ENCODE measurements at regions not wholly inside any gene's neighbourhood (a gene's known extent, or its start where the extent isn't known, plus 50 kb on each side); places are given as distances from the start of the nearest gene placed in this dataset.
A peak's percentile ranks its signal among the peaks of the same experiment; 100 is the strongest.

DNA sequence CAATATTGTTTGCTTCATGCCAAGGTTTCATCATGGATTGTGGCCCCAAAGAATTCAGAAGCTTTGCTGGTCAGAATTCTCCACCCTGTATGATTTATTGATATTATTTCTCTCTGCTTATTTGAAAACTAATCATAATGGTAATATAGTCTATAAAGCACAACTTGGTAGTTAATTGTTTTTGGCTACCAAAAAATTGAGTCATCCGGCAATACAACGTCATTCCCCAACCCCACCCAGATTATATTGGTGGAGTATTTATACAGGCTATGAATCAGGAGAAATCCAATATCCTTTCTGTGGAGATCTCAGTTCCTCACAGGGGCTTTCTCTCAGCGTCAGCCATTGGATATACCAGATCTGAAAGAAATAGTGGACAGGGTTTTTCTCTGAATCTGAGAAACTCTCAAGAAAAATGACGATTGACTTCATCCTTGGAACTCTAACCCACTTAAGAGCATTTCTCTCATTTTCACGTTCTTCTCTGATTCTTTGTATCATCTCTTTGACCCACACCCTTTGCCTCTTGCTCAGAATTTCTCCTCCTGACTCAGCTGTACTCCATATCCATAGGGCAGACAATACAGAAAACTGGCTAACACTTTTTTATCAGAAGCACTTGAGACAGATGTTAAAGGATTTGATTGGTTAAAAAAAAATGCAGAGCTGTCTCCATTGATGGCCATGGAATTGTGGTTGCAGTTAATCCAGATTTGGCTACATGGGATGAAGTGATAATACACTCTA lies 1055.8 kb upstream of the CADM2 start:
- DNase-seq = no peak

DNA sequence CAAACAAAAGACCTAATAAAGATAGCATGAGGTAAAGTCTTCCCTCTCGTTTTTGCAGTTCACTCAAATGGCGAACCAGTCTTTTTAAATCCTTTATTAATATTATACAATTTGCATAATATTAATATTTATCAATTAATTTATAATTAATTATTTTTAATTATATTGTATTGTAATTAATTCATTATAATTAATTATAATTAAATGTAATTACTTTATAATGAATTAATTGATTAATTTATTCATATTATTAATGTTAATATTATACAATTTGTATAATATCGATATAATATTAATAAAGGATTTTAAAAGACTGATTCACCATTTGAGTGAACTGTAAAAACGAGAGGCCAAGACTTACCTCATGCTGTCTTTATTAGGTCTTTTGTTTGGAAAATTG lies 1045.4 kb upstream of the CADM2 start:
- DNase-seq = no peak

DNA sequence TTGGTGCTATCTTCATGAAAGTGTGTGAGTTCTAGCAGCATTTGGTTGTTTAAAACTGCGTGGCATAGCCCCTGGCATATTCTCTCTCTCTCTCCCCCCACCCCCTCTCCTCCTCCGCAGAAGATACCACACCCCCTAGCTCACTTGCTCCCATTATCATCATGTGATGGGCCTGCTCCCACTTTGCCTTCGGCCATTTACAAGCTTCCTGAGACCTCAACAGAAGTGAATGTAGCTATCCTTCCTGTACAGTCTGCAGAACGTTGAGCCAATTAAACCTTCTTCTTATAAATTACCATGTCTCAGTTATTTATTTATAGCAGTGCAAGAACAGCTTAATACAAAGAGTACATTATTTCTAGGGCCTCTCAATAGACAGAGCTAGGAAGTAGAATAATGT lies 1032.5 kb upstream of the CADM2 start:
- DNase-seq = no peak

DNA sequence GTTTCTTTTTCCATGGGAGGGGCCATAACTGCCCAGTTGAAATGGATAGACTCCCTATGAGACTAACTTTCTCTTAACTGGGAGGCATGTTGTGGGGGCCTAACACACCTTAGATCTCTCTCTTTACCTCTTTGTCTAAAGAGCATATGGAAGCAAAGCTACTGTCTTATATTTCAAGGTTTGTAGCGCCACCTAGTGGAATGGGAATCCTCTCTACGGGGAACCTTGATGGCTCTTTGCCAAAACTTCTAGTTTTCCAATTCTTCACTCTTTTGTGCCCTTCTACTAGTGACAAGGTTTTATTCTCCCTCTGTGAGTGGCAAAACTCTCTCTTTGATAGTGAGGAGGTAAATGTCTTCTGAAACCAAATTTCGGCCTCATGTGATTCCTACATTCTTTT lies 1030.4 kb upstream of the CADM2 start:
- no peak for DNase-seq

DNA sequence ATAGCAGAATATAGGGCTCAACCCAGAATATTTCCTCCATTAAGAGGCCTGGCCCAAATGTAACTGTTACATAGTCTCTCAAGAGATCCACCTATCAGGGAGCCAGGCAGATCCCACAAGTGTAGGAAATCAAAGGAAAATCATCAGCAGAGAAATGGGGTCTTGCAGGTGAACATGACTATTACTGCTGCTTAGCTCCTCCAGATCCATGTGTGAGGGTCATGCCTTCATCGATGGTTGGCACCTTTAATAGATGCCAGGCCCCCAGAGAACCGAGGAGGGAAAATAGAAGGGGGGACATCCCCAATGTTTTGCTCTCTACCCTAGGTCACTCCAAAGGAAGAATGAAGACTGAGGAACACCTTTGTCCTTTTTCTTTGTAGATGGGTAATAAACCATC lies 1029.9 kb upstream of the CADM2 start:
- DNase-seq = no peak

DNA sequence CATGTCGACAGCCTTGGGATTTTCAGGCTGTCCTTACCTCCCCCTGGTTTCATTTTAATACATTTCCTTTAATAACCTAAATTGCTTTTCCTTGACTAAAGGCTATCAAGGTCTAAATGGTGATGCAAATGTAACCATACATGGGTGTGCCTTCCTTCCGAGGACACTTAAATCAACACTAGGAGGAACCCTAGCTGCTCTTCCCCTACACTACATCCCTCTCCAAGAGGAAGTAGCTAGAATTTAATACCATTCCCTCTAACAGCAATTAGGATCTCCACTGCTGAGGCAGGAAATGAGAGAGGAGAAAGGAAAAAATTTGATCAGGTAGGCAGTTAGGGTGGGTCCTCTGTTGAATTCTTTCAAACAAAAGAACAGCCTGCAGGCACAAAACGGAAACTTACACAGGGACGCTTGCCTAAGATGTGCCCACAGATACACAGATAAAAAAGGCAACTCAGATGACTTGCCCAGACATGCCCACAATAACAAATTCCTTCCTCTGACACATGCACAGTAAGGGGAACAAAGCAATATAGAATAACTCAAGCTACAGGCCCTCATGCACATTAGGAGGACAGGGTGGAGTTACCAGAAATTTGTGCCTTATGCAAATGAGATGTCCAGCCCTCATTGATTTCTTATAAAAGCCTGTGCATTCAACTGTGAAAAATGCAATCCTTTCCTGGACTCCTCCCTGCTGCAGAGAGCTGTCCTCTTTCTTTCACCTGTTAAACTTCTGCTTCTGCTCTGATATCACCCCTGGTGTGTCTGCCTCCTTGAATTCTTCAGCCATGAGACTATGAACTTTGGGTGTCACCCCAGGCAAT lies 1024.4 kb upstream of the CADM2 start:
- DNase-seq = no peak

DNA sequence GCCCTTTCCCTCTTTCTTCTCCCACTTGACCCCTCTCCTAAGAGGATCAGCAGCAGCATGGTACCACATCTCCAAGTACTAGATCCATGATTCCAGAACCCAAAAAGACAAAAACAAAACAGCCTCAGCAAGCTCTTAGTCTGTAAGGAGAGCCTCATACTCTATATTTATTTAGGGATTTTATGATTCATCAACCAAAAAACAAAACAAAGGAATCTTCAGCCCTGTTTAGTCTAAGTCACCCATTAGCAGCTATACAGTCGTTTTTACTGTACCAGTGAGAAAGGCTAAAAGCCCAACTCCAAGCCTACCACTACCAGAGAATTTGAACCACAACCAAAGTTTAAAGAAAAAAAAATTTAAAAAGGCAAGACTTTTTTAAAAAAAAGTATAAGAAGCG lies 1020.3 kb upstream of the CADM2 start:
- DNase-seq = no peak

DNA sequence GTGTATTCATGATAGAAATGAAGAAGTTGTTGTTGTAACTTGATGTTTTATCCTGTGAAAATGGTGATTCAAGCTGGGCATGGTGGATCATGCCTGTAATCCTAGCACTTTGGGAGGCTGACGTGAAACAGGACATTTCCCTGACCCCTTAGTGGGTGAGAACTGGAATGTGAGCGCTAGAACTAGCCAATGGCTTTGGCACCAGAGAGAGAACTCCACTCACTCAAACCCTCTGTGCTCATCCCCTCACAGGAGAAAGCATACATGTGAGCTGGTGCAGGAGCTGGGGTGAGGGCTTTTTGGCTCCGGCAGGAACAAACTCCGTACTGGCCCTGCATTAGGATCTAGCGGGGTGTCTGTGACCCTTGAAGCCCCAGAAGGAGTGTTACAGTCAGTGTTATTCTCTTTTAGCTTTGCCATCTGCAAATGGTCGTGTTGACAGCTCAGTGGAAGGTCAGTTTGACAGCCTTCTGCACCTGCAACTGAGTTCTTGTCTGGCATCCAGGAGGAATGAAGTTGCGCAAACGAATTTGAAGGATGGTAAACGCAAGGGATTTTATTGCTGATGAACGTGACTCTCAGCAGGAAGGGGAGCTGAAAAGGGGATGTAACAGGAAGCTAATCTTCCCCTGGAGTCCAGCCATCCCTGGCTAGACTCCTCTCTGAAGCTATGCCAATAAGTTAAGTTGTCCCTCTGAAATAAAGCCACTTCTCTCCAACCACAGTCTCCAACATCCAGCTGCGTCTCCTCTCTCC lies 1016.6 kb upstream of the CADM2 start:
- DNase-seq = no peak

DNA sequence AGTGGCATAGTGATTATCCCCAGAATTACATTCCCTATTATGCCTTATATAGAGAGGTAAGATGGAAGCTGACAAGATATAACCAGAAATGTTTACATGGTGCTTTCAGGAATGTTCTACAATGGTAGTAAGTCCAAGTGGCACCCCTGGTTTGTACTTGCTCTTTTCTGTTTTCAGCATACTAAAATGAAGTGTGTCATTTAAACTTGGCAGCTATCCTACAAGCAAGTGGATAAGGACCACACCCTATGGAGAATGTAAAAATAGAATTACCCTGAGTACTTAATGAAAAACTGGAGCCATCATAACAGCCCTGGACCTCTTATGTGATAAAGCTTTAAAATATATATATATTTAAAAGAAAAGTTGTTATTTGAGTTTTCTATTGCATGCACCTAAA lies 1012.7 kb upstream of the CADM2 start:
- no peak for DNase-seq

DNA sequence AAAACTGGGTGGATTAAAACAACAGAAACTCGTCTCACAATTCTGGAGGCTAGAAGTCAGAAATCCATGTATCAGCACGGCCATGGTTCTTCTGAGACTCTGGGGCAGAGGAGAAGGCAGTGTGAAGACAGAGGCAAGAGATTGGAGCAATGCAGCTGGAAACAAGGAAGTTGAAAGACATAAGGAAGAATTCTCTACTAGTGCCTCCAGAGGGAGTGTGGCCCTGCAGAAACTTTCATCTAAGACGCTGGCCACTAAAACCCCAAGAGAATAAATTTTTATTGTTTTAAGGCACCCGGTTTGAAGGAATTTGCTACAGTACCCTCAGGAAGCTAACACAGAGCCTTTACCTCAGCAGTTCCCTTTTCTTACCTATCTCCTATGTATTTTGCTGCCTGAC lies 1012.2 kb upstream of the CADM2 start:
- DNase-seq = no peak

DNA sequence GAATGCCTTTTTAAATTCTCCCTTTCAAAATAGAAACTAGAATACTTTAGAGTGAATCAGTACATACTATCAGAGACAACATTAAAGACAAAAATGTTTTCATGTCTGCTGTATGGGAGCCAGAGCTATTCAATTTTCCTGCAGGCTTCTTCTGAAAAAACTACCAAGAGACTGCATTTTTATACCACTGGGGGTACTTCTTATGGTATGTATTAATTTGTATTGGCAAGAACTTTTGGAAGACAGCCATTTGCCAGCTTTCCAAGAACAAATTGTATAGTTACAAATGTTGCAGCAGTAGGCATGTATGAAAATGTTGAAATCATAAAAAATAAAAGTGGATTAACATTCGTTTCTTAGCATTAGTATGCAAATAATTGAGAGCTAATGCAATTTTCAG lies 1010.0 kb upstream of the CADM2 start:
- no peak for DNase-seq

DNA sequence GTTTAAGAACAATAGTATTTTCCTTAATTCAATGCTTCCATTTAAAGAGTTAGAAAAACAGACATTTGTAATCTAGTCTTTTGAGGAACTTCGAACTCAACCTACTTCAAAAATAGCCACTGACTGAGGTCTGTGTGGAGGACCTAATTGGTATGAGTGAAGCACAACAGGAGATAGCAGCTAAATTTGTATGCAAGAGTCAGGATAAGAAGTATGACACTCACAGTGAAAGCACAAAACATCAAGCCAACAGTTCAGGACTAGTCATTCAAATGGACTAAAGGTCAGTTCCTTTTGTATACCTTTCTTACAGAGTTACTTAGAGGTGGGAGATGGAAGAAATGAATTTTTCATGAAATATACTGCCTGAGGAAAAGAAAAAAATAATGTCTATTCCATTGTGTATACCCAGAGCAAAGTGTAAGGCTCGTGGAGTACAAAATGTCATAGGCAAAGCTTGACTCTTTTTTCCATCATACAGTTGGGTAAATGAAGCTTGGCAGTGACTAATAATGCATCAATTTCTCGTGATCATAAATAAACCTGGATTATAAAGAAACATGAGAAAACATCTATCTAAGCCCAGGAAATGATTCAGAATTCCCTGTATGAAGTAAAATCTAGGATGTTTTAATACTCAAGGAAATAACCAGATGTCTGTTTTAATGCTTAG lies 1005.2 kb upstream of the CADM2 start:
- DNase-seq = no peak

DNA sequence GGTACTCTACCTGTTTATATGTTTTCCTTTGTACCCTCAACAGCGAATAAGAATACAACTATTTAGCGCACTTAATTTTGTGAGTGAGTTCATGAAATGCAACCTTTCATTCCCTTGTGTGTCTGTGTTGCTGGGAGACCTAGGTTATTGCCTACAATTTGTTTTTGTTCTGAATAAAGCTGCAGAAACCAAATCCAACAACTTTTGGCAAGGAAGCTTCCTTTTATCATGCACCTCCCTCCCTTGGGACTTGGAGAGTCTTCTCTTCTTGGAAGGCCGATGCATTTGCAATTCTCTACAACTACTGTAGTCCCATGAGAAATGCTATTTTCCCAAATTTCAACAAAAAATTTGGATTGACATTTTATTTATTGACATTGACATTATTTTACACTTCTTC lies 1002.4 kb upstream of the CADM2 start:
- no peak for DNase-seq

DNA sequence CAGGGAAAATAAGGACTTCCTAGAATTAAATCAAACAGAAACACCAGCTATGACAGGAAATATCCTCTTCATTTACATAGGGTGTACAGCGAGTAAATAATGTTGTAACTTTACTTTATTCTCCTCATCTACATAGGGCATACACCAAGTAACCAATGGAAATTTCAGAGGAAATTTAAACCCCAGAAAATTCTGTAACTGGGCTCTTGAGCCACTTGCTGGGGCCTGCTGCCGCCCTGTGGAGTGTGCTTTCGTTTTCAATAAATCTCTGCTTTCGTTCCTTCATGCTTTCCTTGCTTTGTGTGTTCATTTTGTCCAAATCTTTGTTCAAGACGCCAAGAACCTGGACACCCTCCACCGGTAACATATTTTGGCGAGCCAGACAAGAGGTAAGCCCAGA lies 990.4 kb upstream of the CADM2 start:
- no peak for DNase-seq

DNA sequence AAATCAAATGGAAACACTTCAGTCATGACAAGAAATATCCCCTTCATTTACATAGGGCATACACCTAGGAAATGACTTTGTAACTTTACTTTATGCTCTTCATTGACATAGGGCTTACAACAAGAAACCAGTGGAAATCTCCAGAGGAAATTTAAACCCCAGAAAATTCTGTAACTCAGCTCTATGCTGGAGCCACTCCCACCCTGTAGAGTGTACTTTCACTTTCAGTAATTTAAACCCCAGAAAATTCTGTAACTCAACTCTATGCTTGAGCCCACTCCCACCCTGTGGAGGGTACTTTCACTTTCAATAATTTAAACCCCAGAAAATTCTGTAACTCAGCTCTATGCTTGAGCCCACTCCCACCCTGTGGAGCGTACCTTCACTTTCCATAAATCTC lies 987.1 kb upstream of the CADM2 start:
- DNase-seq = no peak

DNA sequence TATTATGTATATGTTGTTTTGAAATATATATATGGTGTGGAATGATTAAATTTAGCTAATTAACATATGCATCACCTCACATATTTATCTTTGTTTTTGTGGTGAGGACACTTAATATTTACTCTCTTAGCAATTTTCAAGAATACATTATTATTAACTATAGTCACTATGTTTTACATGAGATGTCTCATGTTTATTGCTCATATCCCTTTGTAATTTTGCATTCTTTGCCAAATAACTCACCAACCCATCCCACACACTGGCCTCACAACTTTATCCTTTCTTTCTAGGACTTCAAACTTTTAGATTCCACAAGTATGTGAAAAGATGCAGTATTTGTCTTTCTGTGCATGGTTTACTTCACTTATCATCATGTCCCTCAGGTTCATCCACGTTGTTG lies 950.2 kb upstream of the CADM2 start:
- DNase-seq = no peak

DNA sequence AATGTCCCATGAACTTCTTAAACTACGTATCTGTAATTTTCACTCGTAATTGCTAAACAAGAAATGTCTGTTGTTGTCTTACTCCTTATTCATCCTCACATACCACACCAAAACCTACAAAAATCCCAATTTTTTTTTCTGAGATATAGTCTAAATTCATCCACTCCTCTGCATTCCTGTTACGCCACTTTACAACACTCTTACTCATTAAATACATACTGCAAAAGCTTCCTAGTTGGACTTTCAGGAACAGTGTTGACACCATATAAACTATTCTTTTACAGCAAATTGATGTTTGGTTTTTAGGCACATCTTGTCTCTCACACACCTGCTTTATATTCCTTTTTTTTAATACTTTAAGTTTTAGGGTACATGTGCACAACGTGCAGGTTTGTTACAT lies 934.9 kb upstream of the CADM2 start:
- no peak for DNase-seq

DNA sequence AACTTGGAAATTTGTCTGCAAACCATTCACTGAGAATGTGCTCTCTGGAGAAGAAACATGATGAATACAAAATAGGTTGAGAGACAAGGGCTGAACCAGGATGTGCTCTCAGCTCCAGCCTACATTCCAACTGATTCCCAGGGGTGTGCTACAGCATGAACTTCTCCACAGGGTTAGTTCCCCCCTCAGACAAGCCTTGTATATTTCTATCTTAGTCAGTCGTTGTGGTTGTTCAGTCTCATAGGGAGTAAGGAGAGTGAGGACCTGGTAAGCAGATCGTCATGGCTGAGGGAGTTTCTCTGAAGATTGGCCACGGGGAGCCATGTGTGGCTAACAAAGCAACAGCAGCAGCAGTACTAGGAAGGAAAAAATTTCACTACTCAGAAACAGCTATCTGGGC lies 919.7 kb upstream of the CADM2 start:
- DNase-seq = no peak

DNA sequence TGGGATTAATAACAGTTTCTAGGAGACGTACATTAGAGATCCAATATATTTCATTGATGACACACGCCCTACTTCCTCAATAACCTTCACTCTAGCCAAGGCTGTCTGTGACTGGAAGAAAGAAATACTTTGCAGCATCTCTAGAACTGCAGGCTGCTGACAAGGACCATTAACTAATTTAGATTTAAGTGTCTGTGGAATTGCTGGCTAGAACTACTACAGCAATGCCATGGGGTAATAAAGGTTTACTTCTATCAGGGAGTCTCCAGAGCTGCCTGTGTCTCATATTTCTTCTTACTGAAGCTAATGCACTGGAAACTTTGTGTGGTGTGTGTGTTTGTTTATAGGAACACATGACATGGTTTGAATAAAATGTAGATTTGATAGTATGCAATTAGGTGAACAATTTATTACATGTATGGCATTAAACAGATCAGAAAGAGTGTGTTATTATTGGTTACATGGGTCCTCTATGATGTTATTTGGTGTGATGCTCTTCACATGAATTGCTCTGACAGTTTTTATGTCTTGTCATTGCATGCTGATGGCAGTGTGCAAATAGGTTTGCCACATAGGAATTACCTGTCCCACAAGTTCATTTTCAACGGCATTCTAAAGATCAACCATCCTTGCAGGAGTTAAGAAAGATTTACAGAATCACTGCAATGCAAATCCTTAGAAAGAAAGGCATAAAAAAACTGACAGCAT lies 916.2 kb upstream of the CADM2 start:
- DNase-seq = peak; percentile 22

DNA sequence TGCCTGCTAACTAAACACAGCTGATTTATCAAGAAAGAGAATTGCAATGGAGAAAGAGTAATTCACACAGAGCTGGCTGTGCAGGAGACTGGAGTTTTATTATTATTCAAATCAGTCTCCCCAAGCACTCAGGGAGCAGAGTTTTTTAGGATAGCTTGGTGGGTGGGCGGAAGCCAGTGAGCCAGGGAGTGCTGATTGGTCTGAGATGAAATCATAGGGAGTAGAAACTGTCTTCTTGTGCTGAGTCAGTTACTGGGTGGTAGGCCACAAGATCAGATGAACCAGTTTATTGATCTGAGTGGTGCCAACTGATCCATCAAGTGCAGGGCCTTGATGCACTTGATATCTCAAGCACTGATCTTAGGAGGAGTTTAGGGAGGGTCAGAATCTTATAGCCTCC lies 891.9 kb upstream of the CADM2 start:
- DNase-seq = no peak

DNA sequence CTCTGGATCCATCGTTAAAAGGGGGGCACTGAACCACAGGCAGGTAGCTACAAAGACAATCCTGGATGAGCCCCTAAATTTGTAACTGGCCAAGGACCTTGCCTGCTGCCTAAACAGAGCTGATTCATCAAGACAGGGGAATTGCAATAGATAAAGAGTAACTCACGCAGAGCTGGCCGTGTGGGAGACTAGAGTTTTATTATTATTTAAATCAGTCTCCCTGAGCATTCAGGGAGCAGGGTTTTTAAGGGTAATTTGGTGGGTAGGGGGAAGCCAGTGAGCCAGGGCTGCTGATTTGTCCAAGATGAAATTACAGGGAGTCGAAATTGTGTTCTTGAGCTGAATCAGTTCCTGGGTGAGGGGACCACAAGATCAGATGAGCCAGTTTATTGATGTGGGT lies 885.1 kb upstream of the CADM2 start:
- no peak for DNase-seq

DNA sequence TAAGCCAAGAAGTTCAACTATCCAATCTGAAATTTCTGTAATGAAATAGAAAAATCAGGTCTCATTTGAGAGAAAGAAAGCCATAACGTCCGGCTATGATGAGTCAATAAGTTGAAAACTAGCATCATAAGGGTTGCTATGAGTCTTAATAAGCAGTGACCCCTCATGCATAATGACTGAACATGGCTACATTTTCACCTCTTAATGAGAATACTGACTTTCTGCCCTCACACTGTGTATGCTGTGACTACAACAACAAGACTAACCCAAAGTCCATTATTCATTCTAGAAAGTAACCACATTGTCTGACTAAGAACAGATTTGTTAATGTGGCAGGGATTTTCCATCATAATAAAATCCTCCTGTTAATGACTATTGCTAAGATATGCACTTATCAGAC lies 884.0 kb upstream of the CADM2 start:
- no peak for DNase-seq

DNA sequence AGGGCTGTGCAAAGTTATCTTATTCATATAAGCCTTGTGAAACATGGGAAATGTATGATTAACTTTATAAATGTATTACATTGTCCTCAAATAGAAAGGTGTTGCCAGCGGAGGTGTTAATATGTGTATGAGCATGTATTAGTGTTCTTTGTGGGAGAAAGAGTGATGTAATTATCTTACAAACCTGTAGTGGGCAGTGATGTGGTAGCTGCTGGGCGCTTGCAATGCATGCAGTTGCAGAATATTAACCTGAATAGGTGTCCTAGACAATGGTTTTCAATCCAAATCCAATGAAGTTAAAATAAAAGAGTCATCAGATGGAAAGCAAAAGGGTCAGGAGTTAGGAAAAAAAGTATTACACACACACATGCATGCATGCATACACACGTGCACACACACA lies 881.3 kb upstream of the CADM2 start:
- no peak for DNase-seq
